ENCODE measurements at regions not wholly inside any gene's neighbourhood (a gene's known extent, or its start where the extent isn't known, plus 50 kb on each side); places are given as distances from the start of the nearest gene placed in this dataset.

GRCh38 chr6:153436351-153436750, 305.3 kb upstream of the RGS17 start:
- 0 out of 4 replicates have a peak overlapping the region, but pooled peaks of 1 of the 2 experiments have one; percentile 2 for H3K4me2 ChIP-seq (ENCODE audit: insufficient read depth in 1 of 2, low read depth in 2 of 2, low read length in 2 of 2)
- TF ChIP-seq PHF8 (conservative IDR thresholded peaks at IDR 0.05; ENCODE audit: low read depth, low read length) (no peak), MAX (IDR thresholded peaks at IDR 0.05) (no peak), CTBP2 (IDR thresholded peaks at IDR 0.05; ENCODE audit: borderline replicate concordance, insufficient read depth, insufficient read length, low read length) (no peak), E2F6 (IDR thresholded peaks at IDR 0.05) (no peak), TAF1 (IDR thresholded peaks at IDR 0.05; ENCODE audit: low read depth, low read length) (no peak), NANOG (IDR thresholded peaks at IDR 0.05; ENCODE audit: insufficient read depth, low read depth, low read length, poor library complexity, severe bottlenecking) (no peak), POU5F1 (IDR thresholded peaks at IDR 0.05; ENCODE audit: low read depth, low read length) (no peak), SP2 (IDR thresholded peaks at IDR 0.05; ENCODE audit: low read length) (no peak), RFX5 (IDR thresholded peaks at IDR 0.05; ENCODE audit: borderline replicate concordance, low read depth, low read length) (no peak), SAP30 (IDR thresholded peaks at IDR 0.05; ENCODE audit: insufficient read depth, insufficient replicate concordance, low read length) (no peak), GTF2F1 (IDR thresholded peaks at IDR 0.05; ENCODE audit: borderline replicate concordance, low read depth, low read length) (no peak), BRCA1 (IDR thresholded peaks at IDR 0.05; ENCODE audit: low read depth, low read length) (no peak)

More at GRCh38 chr6:153436351-153436750, 305.3 kb upstream of the RGS17 start:
- no peak overlapping the region for H3K9ac ChIP-seq (replicated peaks in 1 of 4; ENCODE audit: extremely low read depth in 1 of 4, low read depth in 3 of 4, low read length in 3 of 4)
- H3K79me2 ChIP-seq (ENCODE audit: control insufficient read depth in 1 of 2, insufficient read depth in 2 of 2, low read length in 2 of 2) = no peaks in the 10 kb centered on the region
- peak overlapping the region; percentile 56; the same call in 1 of the 2 replicates for H2AFZ ChIP-seq (ENCODE audit: low read length)
- H3K14ac ChIP-seq (ENCODE audit: insufficient read length) = no peak overlapping the region
- DNase-seq (ENCODE audit: low read depth in 1 of 2, low spot score in 2 of 2) (no peak), FAIRE-seq (peak; percentile 28)
- no peaks in the 10 kb centered on the region for H3K27me3 ChIP-seq (replicated peaks in 1 of 4; ENCODE audit: control insufficient read depth in 3 of 4, extremely low read depth in 1 of 4, insufficient read depth in 3 of 4, low read length in 3 of 4)
- no peaks in the 10 kb centered on the region for H3K36me3 ChIP-seq (ENCODE audit: control insufficient read depth in 2 of 4, insufficient read depth in 4 of 4, low read length in 3 of 4)
- ChIA-PET CTCF (ENCODE audit: partially characterized antibody) (interaction anchor here (0.7 to 1.4 kb wide), 2 partner anchors 76 to 872 kb away, joined by 4 to 5 read pairs; no protein-coding TSS in a partner anchor), POLR2A (ENCODE audit: partially characterized antibody) (interaction anchor here (0.6 kb wide), 1 partner anchor 952 kb away, joined by 4 read pairs; no protein-coding TSS in a partner anchor)
- H2BK5ac ChIP-seq (ENCODE audit: low read depth, low read length) = peak overlapping the region; percentile 57; the same call in 1 of the 2 replicates
- peak overlapping the region; percentile 1; the same call in 1 of the 2 replicates for H2BK20ac ChIP-seq (ENCODE audit: low read length)
- H4K91ac ChIP-seq (replicated peaks; ENCODE audit: insufficient read length, low read length) = no peak overlapping the region
- H3K23me2 ChIP-seq (ENCODE audit: low read depth, low read length) = no peaks in the 10 kb centered on the region
- H3K9me3 ChIP-seq (ENCODE audit: insufficient read depth in 2 of 2, low read depth in 1 of 2, low read length in 1 of 2) = no peaks in the 10 kb centered on the region
- no peak overlapping the region for H2BK15ac ChIP-seq (ENCODE audit: low read length)
- H3K4me3 ChIP-seq (ENCODE audit: extremely low read depth in 1 of 4, insufficient read depth in 2 of 4, low read depth in 3 of 4, low read length in 4 of 4) = no peak overlapping the region
- no peak overlapping the region; the same call in 1 of the 2 replicates for H3K27ac ChIP-seq (ENCODE audit: low read depth, low read length)
- peaks cover 0 to 15% (median 4%) of the 10 kb centered on the region in 4 experiments; a peak in 5 of 7 replicates for H3K4me1 ChIP-seq (replicated peaks in 1 of 4; ENCODE audit: control insufficient read depth in 3 of 4, insufficient read depth in 4 of 4, low read length in 3 of 4)
- no peak overlapping the region for H2BK120ac ChIP-seq (replicated peaks; ENCODE audit: low read depth, low read length)
- no peaks in the 10 kb centered on the region for H3K79me1 ChIP-seq (ENCODE audit: low read depth, low read length)
- H4K5ac ChIP-seq (ENCODE audit: insufficient read length, low read depth, low read length) = no peak overlapping the region
- no peak overlapping the region for H3K18ac ChIP-seq (ENCODE audit: extremely low read depth, low read length)
- H3K4ac ChIP-seq (replicated peaks; ENCODE audit: insufficient read length, low read depth, low read length) = no peak overlapping the region
- H4K8ac ChIP-seq (ENCODE audit: extremely low read depth, insufficient read depth, low read length) = no peak overlapping the region
- no peaks in the 10 kb centered on the region for H4K20me1 ChIP-seq (replicated peaks in 1 of 2; ENCODE audit: control insufficient read depth in 1 of 2, insufficient read depth in 2 of 2, low read length in 2 of 2)
- 0 out of 2 replicates have a peak overlapping the region, but pooled peaks have one; percentile 6 for H2AK5ac ChIP-seq (ENCODE audit: low read depth, low read length)
- H3K56ac ChIP-seq (replicated peaks; ENCODE audit: insufficient read length, low read depth, low read length) = no peak overlapping the region
- no peak overlapping the region for H2BK12ac ChIP-seq (ENCODE audit: low read depth, low read length)
- WGBS, 2 experiments (ENCODE audit: extremely low coverage in 1 of 2, insufficient coverage in 1 of 2, insufficient read length in 1 of 2, insufficient replicate concordance in 2 of 2, low coverage in 1 of 2, low lambda C conversion rate in 2 of 2, missing lambda C conversion rate in 1 of 2) = 39% methylated on average over 5 of the region's 5 CpGs; no CpG with 5 or more reads in 1 of the 2 experiments
- no peak overlapping the region for H3K23ac ChIP-seq (ENCODE audit: insufficient read length)
